GM12878 (cell line): ENCODE measurements at regions not wholly inside any gene's neighbourhood (a gene's known extent, or its start where the extent isn't known, plus 50 kb on each side); places are given as distances from the start of the nearest gene placed in this dataset.

Source experiments
- BMI1 ChIP-seq: fragments of 450-650 bp; IDR thresholded peaks from 2 replicates; pipeline ENCODE4 v1.6.1; 2016; ENCODE audit warnings: mild to moderate bottlenecking, moderate library complexity, borderline replicate concordance
- CHD1 ChIP-seq: IDR thresholded peaks from 2 replicates; pipeline ENCODE4 v1.6.1; 2012; ENCODE audit warnings: low read depth, low read length, improper control_type of control experiment
- E2F8 ChIP-seq: fragments of 450-650 bp; IDR thresholded peaks from 2 replicates; pipeline ENCODE4 v1.6.1; 2018; ENCODE audit warnings: mild to moderate bottlenecking, low read depth, moderate library complexity; ENCODE audit not compliant: partially characterized antibody
- FOXM1 ChIP-seq: IDR thresholded peaks from 2 replicates; pipeline ENCODE4 v1.6.1; 2012; ENCODE audit warnings: low read depth, mild to moderate bottlenecking, inconsistent platforms, low read length, moderate library complexity
- GATAD2B ChIP-seq: fragments of 450-650 bp; conservative IDR thresholded peaks from 2 replicates; pipeline ENCODE4 v1.6.1; 2017; ENCODE audit warnings: low read depth, mild to moderate bottlenecking, moderate library complexity
- KAT2A ChIP-seq: conservative IDR thresholded peaks from 2 replicates; pipeline ENCODE4 v1.6.1; 2011; ENCODE audit warnings: low read depth, low read length; ENCODE audit not compliant: control insufficient read depth
- MLLT1 ChIP-seq: fragments of 450-650 bp; IDR thresholded peaks from 2 replicates; pipeline ENCODE4 v1.6.1; 2016; ENCODE audit warnings: mild to moderate bottlenecking
- MYC ChIP-seq: IDR thresholded peaks from 2 replicates; pipeline ENCODE4 v1.6.1; 2011; ENCODE audit warnings: mild to moderate bottlenecking, low read length, moderate library complexity, inconsistent platforms; ENCODE audit not compliant: insufficient read depth, insufficient replicate concordance, insufficient read length, severe bottlenecking
- POLR2AphosphoS5 ChIP-seq: IDR thresholded peaks from 2 replicates; pipeline ENCODE4 v1.6.1; 2011; ENCODE audit warnings: mild to moderate bottlenecking, low read length, inconsistent platforms
- SMAD1 ChIP-seq: fragments of 450-650 bp; IDR thresholded peaks from 2 replicates; pipeline ENCODE4 v1.6.1; 2018; ENCODE audit warnings: mild to moderate bottlenecking, low read depth; ENCODE audit not compliant: partially characterized antibody
- STAT1 ChIP-seq: fragments of 450-650 bp; conservative IDR thresholded peaks from 2 replicates; pipeline ENCODE4 v1.6.1; 2014; ENCODE audit warnings: antibody characterized with exemption, mild to moderate bottlenecking
- STAT3 ChIP-seq: IDR thresholded peaks from 2 replicates; pipeline ENCODE4 v1.6.1; 2011; ENCODE audit warnings: low read depth, low read length, improper control_type of control experiment
- TCF3 ChIP-seq: IDR thresholded peaks from 2 replicates; pipeline ENCODE4 v1.6.1; 2012; ENCODE audit warnings: low read depth, mild to moderate bottlenecking, low read length, borderline replicate concordance; ENCODE audit not compliant: insufficient read depth
- ZNF622 ChIP-seq: fragments of 450-650 bp; IDR thresholded peaks from 2 replicates; pipeline ENCODE4 v1.6.1; 2017; ENCODE audit warnings: mild to moderate bottlenecking, inconsistent platforms
- TF ChIP-seq, protein P1 (sequence below): fragments of 450-650 bp; IDR thresholded peaks from 2 replicates; pipeline ENCODE4 v1.6.1; 2018; ENCODE audit warnings: borderline replicate concordance, mild to moderate bottlenecking; ENCODE audit not compliant: partially characterized antibody
- TF ChIP-seq, protein P2 (sequence below): fragments of 150-350 bp; IDR thresholded peaks from 2 replicates; pipeline ENCODE4 v1.6.1; 2016; ENCODE audit warnings: low read depth, low read length

DNA sequence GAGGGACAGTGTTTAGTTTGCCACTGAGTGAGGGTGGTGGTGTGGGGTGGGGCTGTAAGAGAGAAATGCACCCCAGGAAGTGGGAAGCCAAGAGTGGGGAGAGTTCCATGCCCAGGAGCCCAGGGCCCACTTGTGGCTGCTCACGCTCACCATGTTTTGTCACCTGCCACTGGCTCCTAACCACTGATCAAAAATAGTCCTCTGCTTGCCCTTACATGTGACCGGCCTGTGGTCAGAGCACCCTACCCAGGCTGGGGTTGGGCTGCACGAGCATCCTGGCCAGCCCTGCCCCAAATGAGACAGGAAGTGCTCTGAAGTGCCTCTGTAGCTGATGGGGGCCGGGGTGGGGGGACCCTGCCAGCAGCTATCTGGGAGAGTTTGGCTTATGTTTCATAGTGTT lies 216.3 kb downstream of the RPLP1 start (continued):
- TF ChIP-seq, protein P1, sequence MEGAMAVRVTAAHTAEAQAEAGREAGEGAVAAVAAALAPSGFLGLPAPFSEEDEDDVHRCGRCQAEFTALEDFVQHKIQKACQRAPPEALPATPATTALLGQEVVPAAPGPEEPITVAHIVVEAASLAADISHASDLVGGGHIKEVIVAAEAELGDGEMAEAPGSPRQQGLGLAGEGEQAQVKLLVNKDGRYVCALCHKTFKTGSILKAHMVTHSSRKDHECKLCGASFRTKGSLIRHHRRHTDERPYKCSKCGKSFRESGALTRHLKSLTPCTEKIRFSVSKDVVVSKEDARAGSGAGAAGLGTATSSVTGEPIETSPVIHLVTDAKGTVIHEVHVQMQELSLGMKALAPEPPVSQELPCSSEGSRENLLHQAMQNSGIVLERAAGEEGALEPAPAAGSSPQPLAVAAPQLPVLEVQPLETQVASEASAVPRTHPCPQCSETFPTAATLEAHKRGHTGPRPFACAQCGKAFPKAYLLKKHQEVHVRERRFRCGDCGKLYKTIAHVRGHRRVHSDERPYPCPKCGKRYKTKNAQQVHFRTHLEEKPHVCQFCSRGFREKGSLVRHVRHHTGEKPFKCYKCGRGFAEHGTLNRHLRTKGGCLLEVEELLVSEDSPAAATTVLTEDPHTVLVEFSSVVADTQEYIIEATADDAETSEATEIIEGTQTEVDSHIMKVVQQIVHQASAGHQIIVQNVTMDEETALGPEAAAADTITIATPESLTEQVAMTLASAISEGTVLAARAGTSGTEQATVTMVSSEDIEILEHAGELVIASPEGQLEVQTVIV, result no peak
- peak; percentile 67; the same call in 1 of the 2 replicates for TF ChIP-seq TCF3
- no peak for TF ChIP-seq BMI1
- no peak for TF ChIP-seq STAT1
- no peak for TF ChIP-seq E2F8
- TF ChIP-seq MLLT1, result peak; percentile 89
- no peak for TF ChIP-seq STAT3
- TF ChIP-seq GATAD2B, result peak; percentile 92
- no peak for TF ChIP-seq CHD1
- no peak for TF ChIP-seq POLR2AphosphoS5
- no peak for TF ChIP-seq KAT2A
- TF ChIP-seq ZNF622, result no peak
- TF ChIP-seq FOXM1, result no peak
- TF ChIP-seq MYC, result no peak
- TF ChIP-seq, protein P2, sequence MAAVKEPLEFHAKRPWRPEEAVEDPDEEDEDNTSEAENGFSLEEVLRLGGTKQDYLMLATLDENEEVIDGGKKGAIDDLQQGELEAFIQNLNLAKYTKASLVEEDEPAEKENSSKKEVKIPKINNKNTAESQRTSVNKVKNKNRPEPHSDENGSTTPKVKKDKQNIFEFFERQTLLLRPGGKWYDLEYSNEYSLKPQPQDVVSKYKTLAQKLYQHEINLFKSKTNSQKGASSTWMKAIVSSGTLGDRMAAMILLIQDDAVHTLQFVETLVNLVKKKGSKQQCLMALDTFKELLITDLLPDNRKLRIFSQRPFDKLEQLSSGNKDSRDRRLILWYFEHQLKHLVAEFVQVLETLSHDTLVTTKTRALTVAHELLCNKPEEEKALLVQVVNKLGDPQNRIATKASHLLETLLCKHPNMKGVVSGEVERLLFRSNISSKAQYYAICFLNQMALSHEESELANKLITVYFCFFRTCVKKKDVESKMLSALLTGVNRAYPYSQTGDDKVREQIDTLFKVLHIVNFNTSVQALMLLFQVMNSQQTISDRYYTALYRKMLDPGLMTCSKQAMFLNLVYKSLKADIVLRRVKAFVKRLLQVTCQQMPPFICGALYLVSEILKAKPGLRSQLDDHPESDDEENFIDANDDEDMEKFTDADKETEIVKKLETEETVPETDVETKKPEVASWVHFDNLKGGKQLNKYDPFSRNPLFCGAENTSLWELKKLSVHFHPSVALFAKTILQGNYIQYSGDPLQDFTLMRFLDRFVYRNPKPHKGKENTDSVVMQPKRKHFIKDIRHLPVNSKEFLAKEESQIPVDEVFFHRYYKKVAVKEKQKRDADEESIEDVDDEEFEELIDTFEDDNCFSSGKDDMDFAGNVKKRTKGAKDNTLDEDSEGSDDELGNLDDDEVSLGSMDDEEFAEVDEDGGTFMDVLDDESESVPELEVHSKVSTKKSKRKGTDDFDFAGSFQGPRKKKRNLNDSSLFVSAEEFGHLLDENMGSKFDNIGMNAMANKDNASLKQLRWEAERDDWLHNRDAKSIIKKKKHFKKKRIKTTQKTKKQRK, result no peak
- TF ChIP-seq SMAD1, result no peak
